ENCODE measurements at regions not wholly inside any gene's neighbourhood (a gene's known extent, or its start where the extent isn't known, plus 50 kb on each side); places are given as distances from the start of the nearest gene placed in this dataset.

GRCh38 chrX:127306262-127306661, 486.7 kb downstream of the PRR32 start (continued):
- TF ChIP-seq ZBTB33 (IDR thresholded peaks at IDR 0.05; ENCODE audit: extremely low read depth, insufficient replicate concordance, low read length), result no peak
- no peak for TF ChIP-seq SRF (IDR thresholded peaks at IDR 0.05; ENCODE audit: low read depth)
- no peak for TF ChIP-seq SIN3A (IDR thresholded peaks at IDR 0.05; ENCODE audit: low read depth)
- no peak for TF ChIP-seq REST (IDR thresholded peaks at IDR 0.05; ENCODE audit: low read depth)
- TF ChIP-seq YY1 (IDR thresholded peaks at IDR 0.05; ENCODE audit: extremely low read depth, insufficient replicate concordance, low read depth, low read length), result no peak
- no peak for TF ChIP-seq RAD21 (IDR thresholded peaks at IDR 0.05; ENCODE audit: low read depth)

GRCh38 chrX:127313635-127314034, 494.1 kb downstream of the PRR32 start:
- TF ChIP-seq SP1 (IDR thresholded peaks at IDR 0.05; ENCODE audit: low read depth) (no peak), ZFX (IDR thresholded peaks at IDR 0.05) (no peak), CEBPB (IDR thresholded peaks at IDR 0.05; ENCODE audit: low read depth) (no peak), POLR2A (IDR thresholded peaks at IDR 0.05; ENCODE audit: borderline replicate concordance, extremely low read depth, insufficient read depth, insufficient read length) (no peak), FOSL1 (IDR thresholded peaks at IDR 0.05; ENCODE audit: low read depth) (no peak), EGR1 (IDR thresholded peaks at IDR 0.05; ENCODE audit: low read depth) (no peak), TCF7L2 (IDR thresholded peaks at IDR 0.05; ENCODE audit: borderline replicate concordance, extremely low read depth, insufficient read depth, insufficient read length) (no peak), CBX3 (IDR thresholded peaks at IDR 0.05; ENCODE audit: low read depth) (no peak), YY1 (IDR thresholded peaks at IDR 0.05; ENCODE audit: extremely low read depth, insufficient replicate concordance, low read depth, low read length) (no peak), POLR2AphosphoS5 (IDR thresholded peaks at IDR 0.05; ENCODE audit: low read depth, low read length) (no peak), EZH2 (IDR thresholded peaks at IDR 0.05) (no peak)
- TF ChIP-seq, protein P1, sequence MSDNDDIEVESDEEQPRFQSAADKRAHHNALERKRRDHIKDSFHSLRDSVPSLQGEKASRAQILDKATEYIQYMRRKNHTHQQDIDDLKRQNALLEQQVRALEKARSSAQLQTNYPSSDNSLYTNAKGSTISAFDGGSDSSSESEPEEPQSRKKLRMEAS (IDR thresholded peaks at IDR 0.05), result no peak
- no peaks in the 10 kb centered on the region for H3K36me3 ChIP-seq (ENCODE audit: control insufficient read depth in 1 of 2, insufficient read depth in 2 of 2, low read length in 2 of 2)
- no peaks in the 10 kb centered on the region for H4K20me1 ChIP-seq (ENCODE audit: insufficient read depth)
- ChIA-PET CTCF (no interaction called here), RAD21 (ENCODE audit: low non-redundant PET in 1 of 2, low total read pairs in 2 of 2, uncharacterized antibody in 2 of 2, unreplicated experiment in 2 of 2) (no interaction called here), POLR2A (no interaction called here)
- no peak overlapping the region for H3K4me3 ChIP-seq (replicated peaks in 1 of 2; ENCODE audit: low read depth in 1 of 2, low read length in 2 of 2)
- no peaks in the 10 kb centered on the region for H3K4me1 ChIP-seq (ENCODE audit: control insufficient read depth in 1 of 2, insufficient read depth in 2 of 2, low read length in 2 of 2)
- H3K9me3 ChIP-seq (ENCODE audit: control insufficient read depth in 1 of 2, insufficient read depth in 1 of 2, low read depth in 1 of 2, low read length in 2 of 2), result no peaks in the 10 kb centered on the region
- H3K9ac ChIP-seq (ENCODE audit: low read length), result no peak overlapping the region
- no peak overlapping the region for H3K4me2 ChIP-seq (ENCODE audit: low read length)
- H3K27ac ChIP-seq (ENCODE audit: low read depth, low read length), result no peak overlapping the region
- BruUV-seq (replicated peaks), result no TSS peak
- H3K27me3 ChIP-seq (ENCODE audit: insufficient read depth, low read length), result no peaks in the 10 kb centered on the region
- no peaks in the 10 kb centered on the region for H3K9me2 ChIP-seq (ENCODE audit: insufficient read depth)
- intact Hi-C loops (cut with micrococcal nuclease), result no loop called here
- no peak overlapping the region for H2AFZ ChIP-seq (ENCODE audit: low read depth, low read length, poor library complexity, severe bottlenecking)
- DNase-seq (ENCODE audit: low read depth, low spot score), result no peak
- no peak for ATAC-seq
- H3K79me2 ChIP-seq (ENCODE audit: insufficient read depth, low read length), result no peaks in the 10 kb centered on the region

All from HCT116 (cell line).